Caki2 (cell line): ENCODE measurements at regions not wholly inside any gene's neighbourhood (a gene's known extent, or its start where the extent isn't known, plus 50 kb on each side); places are given as distances from the start of the nearest gene placed in this dataset.
A peak's percentile ranks its signal among the peaks of the same experiment; 100 is the strongest.

ENCODE experiments used
- DNase-seq: peaks from one replicate; pipeline ENCODE4 v3.0.0-alpha.2; 2015; ENCODE audit warnings: low read depth
- in situ Hi-C: cut with HindIII; loops from 2 replicates; pipeline ENCODE4 v1.10.0; 2016; ENCODE audit warnings: low sequenced_read_pairs, low pct_unique_long_range_greater_than_20kb, mixed read lengths

DNA sequence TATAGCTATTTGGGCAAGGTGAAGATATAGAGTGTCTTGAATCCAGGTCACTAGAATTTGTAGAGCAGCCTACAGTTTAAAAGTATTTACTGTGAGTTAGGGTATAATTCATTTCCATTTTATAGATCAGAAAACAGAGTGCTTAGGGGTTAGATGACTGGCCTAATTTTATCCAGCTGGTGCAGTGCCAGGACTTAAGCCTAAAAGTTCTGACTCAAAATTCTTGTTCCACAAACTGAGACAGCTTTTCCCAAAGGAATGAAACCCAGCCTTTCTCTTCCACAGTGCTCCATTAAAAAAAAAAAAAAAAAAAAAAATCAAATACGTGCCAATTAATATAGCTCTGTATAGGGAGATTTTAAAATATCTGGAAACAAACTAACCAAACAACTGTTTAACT lies 441.0 kb upstream of the MARCKS start:
- in situ Hi-C loops = no loop called here
- DNase-seq = no peak

DNA sequence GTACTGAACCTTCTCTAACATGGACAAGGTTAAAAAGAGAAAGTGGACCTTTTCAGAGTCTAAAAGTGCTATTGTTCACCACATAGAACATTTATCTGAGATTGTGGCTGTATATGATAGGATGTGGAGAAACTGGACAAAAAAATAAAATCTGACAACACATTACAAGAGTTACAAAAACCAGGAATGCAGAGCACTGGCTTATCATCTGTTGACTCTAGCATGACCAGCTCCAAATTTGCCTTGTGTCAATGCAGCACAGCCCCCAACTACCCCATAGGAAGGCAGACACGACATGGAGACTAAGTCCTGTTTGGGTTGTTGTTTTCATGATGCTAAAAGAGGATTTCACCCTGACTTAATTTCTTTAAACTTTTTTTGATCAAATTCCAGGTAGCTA lies 436.9 kb upstream of the MARCKS start:
- DNase-seq = no peak
- in situ Hi-C loops = no loop called here

DNA sequence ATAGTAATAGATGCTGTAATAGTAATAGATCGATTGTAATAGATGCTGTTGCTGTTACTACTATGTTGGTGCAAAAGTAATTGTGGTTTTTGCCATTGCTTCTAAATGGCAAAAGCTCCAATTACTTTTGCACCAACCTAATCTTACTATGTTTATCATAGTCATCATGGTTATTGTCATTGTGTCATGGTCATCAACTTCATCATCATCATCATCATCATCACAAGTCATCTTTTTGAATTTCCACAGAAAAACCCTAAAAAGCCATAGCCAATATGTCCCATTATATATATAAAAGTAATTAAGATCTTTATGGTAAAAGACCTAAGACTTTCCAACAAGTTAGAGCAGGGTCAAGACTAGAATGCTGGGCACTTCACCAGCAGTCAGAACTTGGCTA lies 435.1 kb upstream of the MARCKS start:
- in situ Hi-C loops = no loop called here
- DNase-seq = no peak

DNA sequence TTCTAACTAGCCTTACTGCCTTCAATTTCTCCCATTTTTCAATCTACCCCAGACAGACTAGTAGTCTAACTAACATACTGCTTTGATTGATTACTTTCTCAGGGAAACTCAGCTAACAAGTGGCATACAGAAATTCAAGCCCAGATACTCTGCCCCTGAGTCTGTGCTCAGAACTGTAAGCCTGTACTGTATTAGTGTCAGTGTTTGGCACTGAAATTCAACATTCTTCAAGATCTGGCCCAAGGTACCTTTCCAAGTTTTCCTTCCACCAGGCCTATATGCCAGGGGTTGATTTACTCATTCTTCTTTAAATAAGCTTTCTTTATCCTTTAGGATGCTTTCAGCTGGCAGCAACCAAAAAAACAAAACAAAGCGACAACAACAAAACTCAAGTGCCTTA lies 433.2 kb upstream of the MARCKS start:
- DNase-seq = no peak
- in situ Hi-C loops = no loop called here

DNA sequence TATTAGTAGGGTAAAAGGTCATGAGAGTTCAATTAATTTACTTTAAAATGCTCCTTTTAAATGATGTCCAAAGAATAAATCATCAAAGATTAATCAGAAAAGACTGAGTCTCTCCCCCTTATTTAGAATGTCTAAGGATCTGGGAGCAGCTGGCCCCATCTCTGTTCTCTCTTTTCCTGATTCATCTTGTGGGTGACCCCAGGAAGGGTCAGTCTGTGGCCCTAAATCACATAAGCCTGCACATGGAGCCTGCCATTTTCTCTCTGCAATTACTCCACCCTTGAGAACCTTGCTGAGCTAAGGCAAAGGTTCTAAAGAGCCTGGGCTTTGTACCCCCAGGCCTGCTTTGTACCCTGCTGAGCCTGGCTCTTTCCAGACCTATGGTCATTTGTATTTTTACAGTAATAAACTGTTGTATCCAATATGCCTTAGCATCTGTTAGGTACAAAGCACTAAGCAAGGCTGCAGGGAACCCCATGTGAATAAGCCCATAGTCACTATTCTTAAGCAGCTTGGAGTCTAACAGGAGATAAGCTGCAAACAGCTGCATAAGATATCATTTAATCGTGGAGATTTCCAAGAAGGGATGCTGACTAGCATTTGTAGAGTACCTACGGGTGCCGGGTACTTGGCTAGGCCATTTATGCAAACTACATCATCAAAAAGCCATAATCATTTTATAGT lies 431.0 kb upstream of the MARCKS start:
- DNase-seq = no peak
- in situ Hi-C loops = no loop called here

DNA sequence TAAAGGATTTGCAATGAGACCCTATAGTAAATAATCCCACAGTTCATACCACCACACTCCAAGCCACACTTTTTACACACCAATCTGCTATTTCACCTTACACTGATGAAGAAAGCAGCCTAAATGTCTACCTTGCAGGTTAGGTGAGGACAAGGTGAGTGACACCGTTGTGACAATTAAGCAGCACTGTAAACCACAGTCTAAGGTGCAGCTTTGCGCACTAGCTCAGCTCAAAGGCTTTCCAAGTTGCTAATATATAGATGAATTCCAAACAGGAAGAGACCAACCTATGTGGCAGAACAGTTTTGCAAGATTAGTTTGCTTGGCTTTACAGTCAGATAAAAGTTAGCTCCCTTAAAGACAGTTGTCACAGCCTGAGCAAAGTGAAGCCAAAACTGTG lies 429.5 kb upstream of the MARCKS start:
- no peak for DNase-seq
- in situ Hi-C loops = no loop called here

DNA sequence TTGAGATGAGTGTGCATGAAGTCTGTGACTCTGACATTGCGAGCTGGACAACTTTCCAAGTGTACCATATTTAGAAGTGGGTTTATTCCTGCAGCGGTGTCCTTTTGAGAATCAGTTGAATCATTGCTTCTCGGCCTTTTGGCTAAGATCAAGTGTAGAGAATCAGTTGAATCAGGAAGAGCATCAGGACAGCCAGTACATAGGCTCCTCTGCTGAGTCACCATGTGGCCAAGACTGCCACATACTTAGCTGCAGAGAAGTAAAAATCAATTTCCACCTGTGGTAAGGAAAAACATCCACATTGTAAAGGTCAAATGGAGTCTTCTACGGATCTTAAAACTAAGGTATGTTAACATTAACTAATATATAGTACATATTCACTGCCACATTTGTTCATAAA lies 428.4 kb upstream of the MARCKS start:
- no peak for DNase-seq
- in situ Hi-C loops = no loop called here

- DNase-seq = no peak
- in situ Hi-C loops = no loop called here
Measured at GRCh38 chr6:113432521-113433334, 424.4 kb upstream of the MARCKS start.

- no peak for DNase-seq
- in situ Hi-C loops = no loop called here
Measured at GRCh38 chr6:113433335-113433991, 423.7 kb upstream of the MARCKS start.

DNA sequence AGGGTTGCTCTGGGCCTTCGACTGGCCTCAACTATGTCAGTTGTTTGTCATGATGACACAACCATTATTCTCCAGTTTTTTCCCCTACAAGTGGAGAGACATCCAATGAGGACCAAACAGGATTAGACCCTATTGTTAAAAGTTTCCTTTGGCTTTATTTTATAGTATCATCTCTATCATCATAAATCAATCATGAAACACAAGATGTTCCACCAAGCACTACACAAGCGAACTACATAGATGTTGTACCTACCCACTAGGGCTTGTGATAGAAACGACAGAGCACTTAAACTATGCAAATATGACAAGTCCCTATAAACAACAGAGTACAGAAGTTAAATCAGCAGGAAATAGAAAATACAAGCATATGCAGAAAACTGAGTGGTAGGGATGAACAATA lies 422.5 kb upstream of the MARCKS start:
- in situ Hi-C loops = no loop called here

GRCh38 chr6:113437566-113437965 lies 419.6 kb upstream of the MARCKS start:
- no peak for DNase-seq
- in situ Hi-C loops = no loop called here

More for the DNA sequence above, 422.5 kb upstream of the MARCKS start:
- no peak for DNase-seq

- in situ Hi-C loops = no loop called here
- no peak for DNase-seq
Measured at GRCh38 chr6:113439866-113440265, 417.3 kb upstream of the MARCKS start.

- no peak for DNase-seq
- in situ Hi-C loops = no loop called here
Measured at GRCh38 chr6:113442040-113442439, 415.1 kb upstream of the MARCKS start.

DNA sequence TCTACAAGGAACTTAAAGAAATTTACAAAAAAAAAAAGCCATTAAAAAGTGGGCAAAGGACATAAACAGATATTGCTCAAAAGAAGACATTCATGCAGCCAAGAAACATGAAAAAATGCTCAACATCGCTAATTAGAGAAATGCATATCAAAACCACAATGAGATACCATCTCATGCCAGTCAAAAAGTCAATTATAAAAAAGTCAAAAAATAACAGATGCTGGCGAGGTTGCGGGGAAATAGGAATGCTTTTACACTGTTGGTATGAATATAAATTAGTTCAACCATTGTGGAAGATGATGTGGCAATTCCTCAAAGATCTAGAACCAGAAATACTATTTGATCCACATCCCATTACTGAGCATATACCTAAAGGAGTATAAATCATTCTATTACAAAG lies 411.9 kb upstream of the MARCKS start:
- no peak for DNase-seq

DNA sequence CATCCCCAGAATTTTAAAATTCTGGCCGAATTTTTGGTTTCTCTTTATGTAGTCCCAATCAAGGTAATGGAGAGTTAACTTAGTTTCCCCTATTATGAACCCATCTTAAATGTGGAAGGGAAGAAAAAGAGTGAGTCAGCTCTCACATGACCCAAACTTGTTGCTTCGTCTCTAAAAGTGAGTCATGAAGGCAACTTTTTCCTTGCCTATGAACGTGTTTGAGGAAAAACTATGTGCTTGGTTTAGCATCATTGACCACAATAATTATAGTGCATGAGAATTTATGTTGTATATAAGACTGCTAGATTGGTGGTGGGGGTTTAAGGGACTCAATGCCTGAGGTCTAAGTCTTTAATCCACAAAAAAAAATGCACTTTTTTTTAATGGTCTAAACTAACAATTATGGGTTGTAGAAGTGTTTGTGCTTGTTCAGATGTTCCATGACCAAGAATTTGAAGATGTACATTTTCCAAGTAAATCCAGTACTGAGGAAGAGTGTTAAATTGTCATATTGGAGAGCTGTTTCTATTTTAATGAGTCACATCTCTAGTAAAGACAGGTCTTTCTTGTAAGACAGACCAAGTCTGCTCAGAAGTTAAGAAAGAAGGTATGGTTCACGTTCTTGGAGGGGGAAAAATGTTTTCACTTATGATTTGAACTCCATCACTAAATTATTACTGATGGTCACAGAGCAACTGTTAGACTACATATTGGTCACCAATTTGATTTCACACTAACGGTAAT lies 409.9 kb upstream of the MARCKS start:
- peak; percentile 65 for DNase-seq
- in situ Hi-C loops = no loop called here

More for the DNA sequence above, 411.9 kb upstream of the MARCKS start:
- in situ Hi-C loops = no loop called here

DNA sequence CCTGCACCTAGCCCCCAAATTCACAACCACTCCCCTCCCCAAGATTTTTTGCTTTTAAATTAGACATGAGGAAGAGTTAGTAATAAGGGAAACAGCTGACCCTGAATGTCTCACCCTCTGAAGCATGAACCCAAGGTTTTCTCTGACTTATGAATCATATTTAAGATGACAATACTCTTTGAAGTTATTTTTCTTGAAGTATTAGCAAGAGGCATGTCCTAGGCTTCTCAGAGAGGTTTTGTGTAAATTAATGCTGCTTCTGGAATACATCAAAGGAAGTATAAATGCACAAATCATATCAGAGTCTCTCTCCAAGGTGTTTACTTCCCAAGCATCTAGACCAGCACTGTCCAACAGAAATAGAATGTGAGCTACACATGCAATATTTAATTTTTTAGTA lies 408.1 kb upstream of the MARCKS start:
- in situ Hi-C loops = no loop called here
- no peak for DNase-seq

GRCh38 chr6:113450061-113450465 lies 407.1 kb upstream of the MARCKS start:
- DNase-seq = peak; percentile 54
- in situ Hi-C loops = no loop called here

DNA sequence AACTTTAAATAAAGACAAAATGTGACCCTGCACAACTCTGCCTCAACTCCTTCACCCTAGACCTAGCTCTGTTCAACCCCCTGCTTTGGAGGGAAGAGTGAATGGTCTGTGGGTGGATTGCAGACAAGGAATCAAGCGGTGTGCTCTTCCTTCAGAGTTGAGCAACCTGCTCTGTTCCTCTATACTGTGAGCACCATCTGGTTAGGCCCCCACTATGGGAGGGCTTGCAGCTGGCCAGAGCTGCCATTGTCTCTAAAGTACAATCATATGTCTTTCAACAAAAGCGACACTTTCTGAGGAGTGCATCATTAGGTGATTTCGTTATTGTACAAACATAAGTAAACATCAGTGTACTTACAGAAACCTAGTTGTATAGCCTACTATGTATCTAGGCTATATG lies 406.1 kb upstream of the MARCKS start:
- no peak for DNase-seq

GRCh38 chr6:113457198-113457597 lies 399.9 kb upstream of the MARCKS start:
- in situ Hi-C loops = no loop called here

More for the DNA sequence above, 406.1 kb upstream of the MARCKS start:
- in situ Hi-C loops = no loop called here

More at GRCh38 chr6:113457198-113457597, 399.9 kb upstream of the MARCKS start:
- peak; percentile 34 for DNase-seq
